NT2/D1 (cell line): ENCODE measurements at regions not wholly inside any gene's neighbourhood (a gene's known extent, or its start where the extent isn't known, plus 50 kb on each side); places are given as distances from the start of the nearest gene placed in this dataset.

ENCODE experiments used
- SUZ12 ChIP-seq: IDR thresholded peaks from 2 replicates; pipeline ENCODE4 v1.6.1; 2011; ENCODE audit not compliant: insufficient read length, insufficient read depth; ENCODE audit errors: extremely low read depth
- YY1 ChIP-seq: IDR thresholded peaks from 2 replicates; pipeline ENCODE4 v1.6.1; 2011; ENCODE audit not compliant: insufficient read length, insufficient read depth
- ZNF274 ChIP-seq: IDR thresholded peaks from 2 replicates; pipeline ENCODE4 v1.6.1; 2011; ENCODE audit warnings: mild to moderate bottlenecking, low read depth, low read length

DNA sequence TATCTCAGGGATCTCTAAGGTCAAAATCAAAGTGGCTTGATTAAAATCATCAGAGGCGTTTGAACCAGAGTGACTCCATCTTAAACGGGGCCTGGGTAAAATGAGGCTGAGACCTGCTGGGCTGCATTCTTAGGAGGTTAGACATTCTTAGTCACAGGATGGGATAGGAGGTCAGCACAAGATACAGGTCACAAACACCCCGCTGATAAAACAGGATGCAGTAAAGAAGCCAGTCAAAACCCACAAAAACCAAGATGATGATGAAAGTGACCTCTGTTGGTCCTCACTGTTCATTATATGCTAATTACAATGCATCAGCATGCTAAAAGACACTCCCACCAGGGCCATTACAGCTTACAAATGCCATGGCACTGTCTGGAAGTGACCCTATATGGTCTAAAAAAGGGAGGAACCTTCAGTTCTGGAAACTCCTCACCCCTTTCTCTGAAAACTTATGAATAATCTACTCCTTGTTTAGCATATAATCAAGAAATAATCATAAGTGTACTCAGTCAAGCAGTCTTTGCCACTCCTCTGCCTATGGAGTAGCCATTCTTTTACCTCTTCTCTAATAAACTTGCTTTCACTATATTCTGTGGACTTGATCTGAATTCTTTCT, 143.3 kb upstream of the SLCO3A1 start:
- TF ChIP-seq ZNF274 (no peak), SUZ12 (no peak), YY1 (no peak)
